ENCODE measurements at regions not wholly inside any gene's neighbourhood (a gene's known extent, or its start where the extent isn't known, plus 50 kb on each side); places are given as distances from the start of the nearest gene placed in this dataset.

- peak overlapping the region; percentile 99 for H3K27ac ChIP-seq (ENCODE audit: low read depth, low read length)
- Mint-ChIP-seq H3K4me1 (ENCODE audit: low read depth, unreplicated experiment) (peaks cover 51% of the 10 kb centered on the region), H3K4me3 (ENCODE audit: unreplicated experiment) (no peak overlapping the region), H3K36me3 (ENCODE audit: low read depth, unreplicated experiment) (no peaks in the 10 kb centered on the region), H3K9me3 (ENCODE audit: unreplicated experiment) (peaks cover 4% of the 10 kb centered on the region), H3K27me3 (ENCODE audit: low read depth, unreplicated experiment) (no peaks in the 10 kb centered on the region), H3K27ac (ENCODE audit: unreplicated experiment) (peak overlapping the region; percentile 92)
- no peaks in the 10 kb centered on the region for H3K79me2 ChIP-seq (ENCODE audit: insufficient read depth, low read length)
- H3K4me3 ChIP-seq (ENCODE audit: insufficient read depth, low read depth, low read length): peak overlapping the region; percentile 19
- DNase-seq (ENCODE audit: low read depth) (peak; percentile 100), FAIRE-seq (peak; percentile 99)
- no peaks in the 10 kb centered on the region for H3K27me3 ChIP-seq (ENCODE audit: insufficient read depth, low read length)
- H3K9ac ChIP-seq (ENCODE audit: low read length): peak overlapping the region; percentile 80
- no peaks in the 10 kb centered on the region for H4K20me1 ChIP-seq (ENCODE audit: insufficient read depth, low read length)
- no peaks in the 10 kb centered on the region for H3K9me3 ChIP-seq (ENCODE audit: insufficient read depth, low read depth, low read length)
- H3K36me3 ChIP-seq (ENCODE audit: insufficient read depth, low read length): no peaks in the 10 kb centered on the region
- peaks cover 55% of the 10 kb centered on the region for H3K4me1 ChIP-seq (ENCODE audit: insufficient read depth, low read length)
- H3K4me2 ChIP-seq (ENCODE audit: low read length): peak overlapping the region; percentile 78
- no peak overlapping the region for H2AFZ ChIP-seq (ENCODE audit: low read depth, low read length)
- TF ChIP-seq EZH2 (IDR thresholded peaks at IDR 0.05; ENCODE audit: insufficient read depth, low read length): no peak
- TF ChIP-seq, protein P1, sequence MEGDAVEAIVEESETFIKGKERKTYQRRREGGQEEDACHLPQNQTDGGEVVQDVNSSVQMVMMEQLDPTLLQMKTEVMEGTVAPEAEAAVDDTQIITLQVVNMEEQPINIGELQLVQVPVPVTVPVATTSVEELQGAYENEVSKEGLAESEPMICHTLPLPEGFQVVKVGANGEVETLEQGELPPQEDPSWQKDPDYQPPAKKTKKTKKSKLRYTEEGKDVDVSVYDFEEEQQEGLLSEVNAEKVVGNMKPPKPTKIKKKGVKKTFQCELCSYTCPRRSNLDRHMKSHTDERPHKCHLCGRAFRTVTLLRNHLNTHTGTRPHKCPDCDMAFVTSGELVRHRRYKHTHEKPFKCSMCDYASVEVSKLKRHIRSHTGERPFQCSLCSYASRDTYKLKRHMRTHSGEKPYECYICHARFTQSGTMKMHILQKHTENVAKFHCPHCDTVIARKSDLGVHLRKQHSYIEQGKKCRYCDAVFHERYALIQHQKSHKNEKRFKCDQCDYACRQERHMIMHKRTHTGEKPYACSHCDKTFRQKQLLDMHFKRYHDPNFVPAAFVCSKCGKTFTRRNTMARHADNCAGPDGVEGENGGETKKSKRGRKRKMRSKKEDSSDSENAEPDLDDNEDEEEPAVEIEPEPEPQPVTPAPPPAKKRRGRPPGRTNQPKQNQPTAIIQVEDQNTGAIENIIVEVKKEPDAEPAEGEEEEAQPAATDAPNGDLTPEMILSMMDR (IDR thresholded peaks at IDR 0.05; ENCODE audit: insufficient read depth, low read depth, low read length): no peak
These were observed 119.6 kb downstream of the ASB7 start for GRCh38 chr15:100721758-100722550.

- no peaks in the 10 kb centered on the region for H4K20me1 ChIP-seq (ENCODE audit: insufficient read depth, low read length)
- peak overlapping the region; percentile 80 for H3K9ac ChIP-seq (ENCODE audit: low read length)
- H3K27me3 Mint-ChIP-seq (ENCODE audit: low read depth, unreplicated experiment): no peaks in the 10 kb centered on the region
- no peaks in the 10 kb centered on the region for H3K27me3 ChIP-seq (ENCODE audit: insufficient read depth, low read length)
- peak overlapping the region; percentile 99 for H3K27ac ChIP-seq (ENCODE audit: low read depth, low read length)
- H3K36me3 Mint-ChIP-seq (ENCODE audit: low read depth, unreplicated experiment): no peaks in the 10 kb centered on the region
- TF ChIP-seq EZH2 (IDR thresholded peaks at IDR 0.05; ENCODE audit: insufficient read depth, low read length): no peak
- TF ChIP-seq, protein P1 (IDR thresholded peaks at IDR 0.05; ENCODE audit: insufficient read depth, low read depth, low read length): no peak
- H3K27ac Mint-ChIP-seq (ENCODE audit: unreplicated experiment): peak overlapping the region; percentile 92
- H3K4me3 Mint-ChIP-seq (ENCODE audit: unreplicated experiment): no peak overlapping the region
- peak overlapping the region; percentile 78 for H3K4me2 ChIP-seq (ENCODE audit: low read length)
- DNase-seq (ENCODE audit: low read depth) (no peak), FAIRE-seq (no peak)
- peaks cover 55% of the 10 kb centered on the region for H3K4me1 ChIP-seq (ENCODE audit: insufficient read depth, low read length)
- H2AFZ ChIP-seq (ENCODE audit: low read depth, low read length): no peak overlapping the region
- H3K9me3 Mint-ChIP-seq (ENCODE audit: unreplicated experiment): peaks cover 4% of the 10 kb centered on the region
- peaks cover 57% of the 10 kb centered on the region for H3K4me1 Mint-ChIP-seq (ENCODE audit: low read depth, unreplicated experiment)
- H3K36me3 ChIP-seq (ENCODE audit: insufficient read depth, low read length): no peaks in the 10 kb centered on the region
- H3K4me3 ChIP-seq (ENCODE audit: insufficient read depth, low read depth, low read length): no peak overlapping the region
- no peaks in the 10 kb centered on the region for H3K9me3 ChIP-seq (ENCODE audit: insufficient read depth, low read depth, low read length)
- no peaks in the 10 kb centered on the region for H3K79me2 ChIP-seq (ENCODE audit: insufficient read depth, low read length)
These were observed 120.3 kb downstream of the ASB7 start for GRCh38 chr15:100722551-100723314.
